GM18909 (cell line): ENCODE measurements at regions not wholly inside any gene's neighbourhood (a gene's known extent, or its start where the extent isn't known, plus 50 kb on each side); places are given as distances from the start of the nearest gene placed in this dataset.

Experiments
- ATAC-seq: cut with Tn5 transposase; IDR thresholded peaks from one replicate; pipeline ENCODE4 v1.9.1; 2021; ENCODE audit warnings: mild to moderate bottlenecking; ENCODE audit not compliant: unreplicated experiment, poor library complexity

DNA sequence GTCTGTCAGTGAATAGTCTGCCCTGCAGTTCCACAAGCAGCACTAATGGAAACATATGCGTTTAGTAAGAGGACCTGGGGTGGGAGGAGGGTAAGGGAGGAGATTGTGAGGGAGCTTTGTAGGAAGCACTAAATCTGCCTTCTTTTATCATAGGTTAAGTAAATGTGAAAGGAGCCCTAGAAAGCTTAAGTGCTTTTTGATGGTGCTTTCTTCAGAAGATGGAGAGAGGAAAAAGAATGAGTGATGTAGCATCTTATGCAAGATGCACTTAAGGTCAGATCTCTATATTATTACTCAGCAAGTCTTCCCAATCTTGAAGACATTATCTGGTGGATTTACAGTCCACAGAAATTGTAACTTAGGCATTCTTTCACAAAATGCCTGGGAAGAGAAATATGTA lies 322.7 kb downstream of the PDHA2 start:
- ATAC-seq, result no peak

DNA sequence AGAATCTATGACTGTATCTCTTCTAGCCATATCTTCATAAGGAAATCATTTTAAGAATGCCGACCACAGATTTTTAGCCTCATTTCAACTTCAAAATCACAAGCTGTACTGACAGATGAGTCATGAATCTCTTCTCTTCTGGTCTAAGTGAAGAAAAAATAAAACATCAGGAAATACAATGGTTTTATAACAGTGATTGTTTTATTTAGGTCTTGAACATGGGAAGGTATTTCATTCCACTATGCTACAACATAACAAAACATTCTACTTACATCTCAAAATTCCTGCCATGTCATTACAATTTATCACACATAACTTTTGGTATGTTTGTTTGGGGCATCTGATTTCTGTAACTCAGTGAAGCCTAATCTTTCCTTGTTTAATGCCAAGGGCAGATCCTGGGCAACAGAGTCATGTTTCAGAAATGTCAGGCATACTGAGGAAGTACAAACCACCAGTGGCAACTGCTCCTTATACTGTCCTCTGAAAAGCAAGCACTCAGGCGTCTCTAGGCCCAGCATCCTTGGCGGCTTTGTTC lies 325.0 kb downstream of the PDHA2 start:
- no peak for ATAC-seq

DNA sequence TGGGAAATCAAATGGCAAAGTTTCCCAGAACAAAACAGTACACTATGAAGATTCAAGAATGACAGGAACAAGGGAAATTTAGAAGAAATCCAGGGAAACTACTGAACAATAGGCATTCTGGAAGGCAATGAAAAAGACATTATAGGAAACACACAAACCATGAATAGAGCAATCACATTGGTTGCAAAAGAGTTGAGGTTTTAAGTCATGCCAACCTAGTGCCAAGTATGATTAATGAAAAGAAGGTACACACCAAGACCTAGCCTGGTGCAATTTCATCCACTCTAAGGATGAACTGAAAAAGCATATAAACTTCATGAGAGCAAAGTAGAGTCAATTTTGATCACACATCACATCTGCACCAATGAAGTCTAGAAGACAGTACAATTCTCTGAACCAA lies 326.9 kb downstream of the PDHA2 start:
- ATAC-seq, result no peak

DNA sequence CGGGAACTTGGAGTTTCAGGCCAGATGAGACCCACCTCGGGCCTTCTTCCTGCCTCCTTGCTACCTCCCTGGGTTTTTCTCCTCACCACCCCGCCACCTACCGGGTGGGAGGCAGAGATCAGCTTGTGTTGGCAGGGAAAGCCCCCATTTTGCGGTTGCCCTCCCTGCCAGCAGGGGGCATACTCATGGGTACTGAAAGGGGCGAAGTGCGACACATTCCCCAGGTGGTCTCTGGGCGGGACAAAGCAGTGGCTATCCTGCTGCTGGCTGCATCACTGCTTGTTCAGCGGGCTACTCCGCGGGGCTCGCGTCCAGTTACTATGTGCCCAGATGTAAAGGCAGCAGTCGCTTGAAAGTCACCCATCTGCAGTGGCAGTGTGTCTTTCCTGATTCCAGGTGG lies 330.3 kb downstream of the PDHA2 start:
- no peak for ATAC-seq

DNA sequence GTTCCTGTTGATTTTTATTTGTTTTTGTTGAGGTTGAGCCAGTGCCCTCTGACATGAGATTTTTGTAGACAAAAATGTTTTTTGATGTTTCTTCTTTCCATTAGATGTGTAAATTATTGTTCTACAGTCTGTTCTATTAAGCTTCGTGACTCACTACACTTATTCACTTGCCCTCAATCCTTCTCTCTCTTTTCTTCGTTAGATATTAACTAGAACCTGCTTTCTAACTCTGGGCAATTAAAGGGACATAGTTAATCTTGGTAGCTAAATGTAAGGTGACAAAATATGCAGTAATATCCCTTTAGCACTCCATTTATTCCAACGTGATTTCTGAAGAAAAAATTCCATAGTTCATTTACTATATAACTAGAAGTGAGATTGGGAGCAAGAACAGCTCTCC lies 333.9 kb downstream of the PDHA2 start:
- ATAC-seq, result no peak

DNA sequence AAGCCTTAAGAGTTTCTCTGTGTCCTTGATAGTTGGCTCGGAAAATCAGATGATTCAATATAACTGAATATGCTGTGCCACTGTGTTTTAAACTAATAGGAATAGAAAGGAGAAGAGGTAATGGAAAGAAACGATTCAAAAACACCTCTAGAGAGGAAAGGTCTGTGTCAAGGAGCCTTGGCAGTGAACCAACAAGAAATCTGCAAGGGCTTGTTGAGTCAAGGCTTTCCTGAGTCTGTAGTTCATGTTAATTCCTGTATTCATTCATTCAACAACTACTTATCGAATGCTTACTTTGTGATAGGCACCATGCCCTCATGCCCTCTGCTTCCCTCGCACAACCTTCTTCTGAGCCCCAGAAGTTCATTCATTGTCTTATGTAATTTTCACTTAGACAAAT lies 336.0 kb downstream of the PDHA2 start:
- ATAC-seq, result no peak

DNA sequence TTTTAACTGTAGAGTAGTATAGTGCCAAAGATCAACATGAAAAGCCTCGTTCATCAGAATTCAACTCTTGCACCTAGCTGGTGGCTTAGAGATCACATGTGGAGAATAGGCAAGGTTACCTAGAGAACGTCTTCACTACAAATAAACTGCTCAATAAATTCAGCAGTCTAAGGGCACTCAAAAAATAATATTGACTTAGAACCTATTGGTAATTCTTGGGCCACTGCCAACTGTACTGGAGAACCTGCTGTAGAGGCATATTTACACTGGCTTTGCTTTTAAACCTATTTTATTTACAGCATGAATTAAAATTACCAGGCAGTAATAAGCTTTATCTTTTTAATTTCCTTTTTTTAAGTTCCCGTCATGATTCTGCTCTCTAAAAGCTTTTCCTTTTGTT lies 343.7 kb downstream of the PDHA2 start:
- ATAC-seq, result no peak

DNA sequence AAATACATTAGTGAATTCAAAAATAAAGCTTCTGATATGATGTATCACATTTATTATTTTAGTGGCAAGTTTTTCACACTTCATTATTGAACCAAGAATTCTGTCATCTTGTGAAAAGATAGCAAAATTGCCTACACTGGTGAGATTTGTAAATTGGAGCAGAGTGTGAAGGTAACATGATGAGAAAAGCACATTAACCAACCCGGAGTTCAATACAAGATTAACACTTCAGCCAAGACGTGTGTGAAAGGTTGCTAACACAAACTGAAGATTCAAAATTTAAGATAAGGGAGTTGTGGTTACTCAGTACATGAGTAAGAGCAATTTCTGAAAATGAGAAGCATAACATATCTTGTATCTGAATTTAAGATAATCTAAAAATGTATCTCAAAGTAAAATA lies 346.7 kb downstream of the PDHA2 start:
- ATAC-seq, result no peak

DNA sequence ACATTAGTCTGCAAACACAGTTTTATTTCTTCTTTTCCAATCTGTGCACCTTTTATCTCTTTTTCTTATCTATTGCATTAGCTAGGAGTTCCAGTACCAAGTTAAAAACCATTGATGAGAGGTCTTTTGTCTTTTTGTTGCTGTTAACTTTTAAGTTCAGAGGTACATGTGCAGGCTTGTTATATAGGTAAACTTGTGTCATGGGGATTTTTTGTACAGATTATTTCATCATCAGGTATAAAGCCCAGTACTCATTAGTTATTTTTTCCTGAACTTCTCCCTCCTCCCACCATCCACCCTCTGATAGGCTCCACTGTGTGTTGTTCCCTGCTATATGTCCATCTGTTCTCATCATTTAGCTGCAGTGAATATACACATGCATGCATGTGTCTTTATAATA lies 349.9 kb downstream of the PDHA2 start:
- no peak for ATAC-seq

DNA sequence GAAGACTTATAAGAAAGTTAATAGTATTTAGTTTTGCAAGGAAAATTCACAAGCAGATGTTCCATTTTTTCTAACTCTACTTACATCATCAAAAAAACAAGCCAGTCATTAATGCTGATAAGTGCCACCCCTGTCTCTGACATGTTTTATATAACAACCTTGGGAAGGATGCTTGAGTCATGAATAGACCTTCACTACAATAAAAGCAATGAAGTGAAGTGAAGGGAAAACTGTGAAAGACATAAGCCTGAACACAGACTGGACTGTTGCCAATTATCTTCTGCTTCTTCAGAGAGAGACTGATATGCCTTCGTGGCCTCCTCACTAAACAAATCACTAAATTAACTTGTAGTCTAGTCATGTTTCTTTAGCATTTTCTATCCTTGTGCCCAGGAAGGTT lies 353.2 kb downstream of the PDHA2 start:
- ATAC-seq, result no peak

DNA sequence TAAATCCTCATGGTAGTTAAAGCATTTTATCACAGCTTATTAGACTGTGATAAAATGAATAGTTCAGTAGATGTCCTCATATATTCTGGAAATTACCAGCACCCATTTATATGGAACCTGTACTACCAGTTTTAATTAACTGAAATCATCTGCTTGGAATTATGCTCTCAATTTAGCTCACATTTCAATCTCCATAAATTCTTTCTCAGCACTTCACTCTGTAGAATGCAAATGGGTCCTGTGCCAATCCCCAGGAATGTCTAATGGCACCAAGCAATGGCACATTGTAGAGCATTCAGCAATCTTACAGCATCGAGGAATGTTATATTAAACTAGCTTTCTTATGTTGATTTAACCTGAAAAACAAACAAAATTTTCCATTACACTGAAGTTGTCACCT lies 355.1 kb downstream of the PDHA2 start:
- ATAC-seq, result no peak

DNA sequence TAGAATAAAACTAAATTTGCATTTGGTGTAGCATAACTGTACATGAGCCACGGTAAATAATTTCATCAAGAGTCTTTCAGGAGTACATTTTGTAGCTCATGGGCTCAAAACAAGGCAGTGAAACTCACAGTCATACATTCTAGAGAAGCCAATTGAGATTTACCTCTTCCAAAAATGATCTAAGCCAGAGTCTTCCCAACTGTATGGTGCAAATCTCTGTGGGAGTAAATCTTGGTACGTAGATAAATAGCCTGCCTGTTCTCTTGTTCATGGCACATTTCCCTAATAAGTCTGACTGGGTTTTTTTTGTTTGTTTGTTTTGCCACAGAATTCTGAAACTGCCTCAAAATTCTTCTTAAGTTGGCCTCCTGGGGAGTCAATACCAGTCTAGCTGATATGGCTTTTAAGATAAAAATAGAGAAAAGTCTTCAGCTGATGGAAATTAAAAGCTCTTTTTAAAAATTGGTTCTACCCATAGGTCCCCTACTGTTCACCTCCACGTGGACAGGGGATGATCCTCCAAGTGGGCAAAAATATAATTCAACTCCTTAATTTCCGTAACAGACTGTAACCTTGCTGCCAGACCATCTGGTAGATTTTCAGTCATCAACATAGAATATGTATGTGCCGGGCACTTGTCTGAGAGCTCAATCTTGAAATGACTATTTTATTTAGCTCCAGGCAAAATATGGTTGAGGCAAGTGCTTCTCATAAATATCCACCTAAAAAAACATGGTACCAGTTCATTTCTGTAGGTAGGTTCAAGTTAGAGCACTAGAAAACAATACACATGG lies 365.4 kb downstream of the PDHA2 start:
- ATAC-seq, result no peak

DNA sequence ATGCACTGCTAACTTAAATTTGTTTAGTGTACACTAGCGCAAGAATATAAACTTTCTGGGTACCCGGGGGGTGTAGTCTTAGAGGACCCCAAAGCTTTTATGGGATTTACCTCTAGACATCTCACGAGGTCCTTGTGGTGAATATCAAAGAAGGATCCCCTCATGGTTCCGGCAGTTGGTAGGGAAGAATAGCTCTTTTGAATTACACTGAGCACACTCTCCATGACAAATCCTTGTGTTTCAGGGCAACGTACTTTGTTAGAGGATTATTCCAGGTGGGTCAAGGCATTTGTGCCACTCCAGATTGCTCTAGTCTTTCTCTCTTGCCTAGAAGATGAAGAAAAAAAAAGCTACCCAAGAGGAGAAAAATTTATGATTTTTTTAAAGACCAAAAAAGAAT lies 387.6 kb downstream of the PDHA2 start:
- no peak for ATAC-seq

DNA sequence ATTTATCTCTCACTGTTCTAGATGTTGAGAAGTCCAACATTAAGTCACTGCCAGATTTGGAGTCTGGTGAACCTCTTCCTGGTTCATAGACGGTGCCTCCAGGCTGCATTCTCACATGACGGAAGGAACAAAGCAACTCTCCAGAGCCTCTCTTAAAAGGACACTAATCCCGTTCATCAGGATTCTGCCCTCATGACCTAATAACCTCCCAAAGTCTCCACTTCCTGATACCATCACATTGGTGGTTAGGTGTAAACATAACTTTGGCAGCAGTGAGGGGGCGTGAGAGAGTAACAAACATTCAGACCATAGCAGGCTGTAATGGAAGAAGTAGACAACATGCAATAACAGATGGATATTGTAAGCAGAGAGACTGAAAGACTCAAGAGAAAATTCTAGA lies 388.6 kb downstream of the PDHA2 start:
- no peak for ATAC-seq

DNA sequence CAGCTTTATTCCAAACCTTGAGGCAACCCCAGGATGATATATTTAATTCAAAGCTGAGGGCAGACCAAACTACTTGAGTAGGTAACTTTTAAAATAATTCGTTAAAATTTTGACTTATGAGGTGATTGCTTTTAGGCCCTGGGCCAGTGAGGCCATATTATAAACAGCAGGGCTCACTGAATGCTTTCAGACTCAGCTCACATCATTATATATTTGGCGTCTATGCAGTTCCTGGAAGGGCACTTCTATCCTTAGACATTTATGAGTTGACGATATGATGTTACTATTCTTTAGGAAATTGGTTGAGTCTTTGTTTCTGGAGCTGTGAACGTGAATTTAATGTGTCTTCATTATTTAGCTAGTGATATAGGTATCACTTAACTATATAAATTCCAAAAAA lies 400.1 kb downstream of the PDHA2 start:
- no peak for ATAC-seq

DNA sequence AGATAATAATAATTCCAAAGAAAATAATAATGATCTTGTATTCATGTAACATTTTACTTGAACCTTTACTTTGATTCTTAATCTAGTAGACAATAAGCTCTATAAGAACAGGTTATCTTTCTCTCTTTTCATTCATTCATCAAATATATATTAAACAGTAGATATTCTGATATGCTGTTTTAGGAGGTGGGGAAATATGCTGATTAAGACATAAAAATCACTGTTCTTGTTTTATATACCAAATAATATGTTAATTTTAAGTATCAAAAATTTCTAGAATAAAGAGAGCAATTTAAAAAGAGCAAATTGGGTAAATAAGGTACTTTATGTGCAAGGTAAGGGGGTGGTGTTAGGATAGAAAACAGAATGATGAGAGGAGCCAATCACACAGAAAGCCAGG lies 401.9 kb downstream of the PDHA2 start:
- no peak for ATAC-seq

DNA sequence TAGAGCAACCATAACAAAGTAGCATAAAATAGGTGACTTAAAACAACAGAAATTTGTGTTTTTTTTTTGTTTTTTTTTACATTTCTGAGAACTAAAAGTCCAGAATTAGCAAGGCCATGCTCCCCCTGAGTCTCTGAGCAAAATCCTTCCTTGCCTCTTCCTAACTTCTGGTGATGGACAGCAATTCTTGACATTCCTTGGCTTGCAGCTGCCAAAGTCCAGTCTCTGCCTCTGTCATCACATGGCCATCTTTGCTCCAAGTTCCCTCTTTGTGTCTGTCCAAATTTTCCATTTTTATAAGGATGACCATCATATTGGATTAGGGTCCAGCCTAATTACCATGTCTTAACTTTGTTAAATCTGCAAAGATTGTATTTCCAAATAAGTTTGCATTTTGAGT lies 407.2 kb downstream of the PDHA2 start:
- ATAC-seq, result no peak

DNA sequence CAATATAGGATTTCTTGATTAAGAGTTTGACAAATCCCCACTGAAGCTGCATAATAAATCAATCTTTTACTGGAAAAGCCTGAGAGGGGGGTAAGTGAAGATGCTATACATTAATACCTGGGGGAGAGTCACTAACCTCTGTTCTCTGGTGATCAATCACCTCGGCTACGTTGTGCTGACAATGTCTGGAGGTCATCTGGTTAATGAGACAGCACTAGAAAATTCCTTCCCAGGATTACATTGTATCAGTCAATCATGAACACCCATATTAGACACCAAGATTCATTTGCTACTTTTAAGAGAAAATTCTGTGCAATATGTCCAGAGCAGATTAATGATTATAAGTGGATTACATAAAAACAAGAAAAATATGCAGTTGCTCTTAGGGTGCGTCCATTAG lies 408.3 kb downstream of the PDHA2 start:
- no peak for ATAC-seq

DNA sequence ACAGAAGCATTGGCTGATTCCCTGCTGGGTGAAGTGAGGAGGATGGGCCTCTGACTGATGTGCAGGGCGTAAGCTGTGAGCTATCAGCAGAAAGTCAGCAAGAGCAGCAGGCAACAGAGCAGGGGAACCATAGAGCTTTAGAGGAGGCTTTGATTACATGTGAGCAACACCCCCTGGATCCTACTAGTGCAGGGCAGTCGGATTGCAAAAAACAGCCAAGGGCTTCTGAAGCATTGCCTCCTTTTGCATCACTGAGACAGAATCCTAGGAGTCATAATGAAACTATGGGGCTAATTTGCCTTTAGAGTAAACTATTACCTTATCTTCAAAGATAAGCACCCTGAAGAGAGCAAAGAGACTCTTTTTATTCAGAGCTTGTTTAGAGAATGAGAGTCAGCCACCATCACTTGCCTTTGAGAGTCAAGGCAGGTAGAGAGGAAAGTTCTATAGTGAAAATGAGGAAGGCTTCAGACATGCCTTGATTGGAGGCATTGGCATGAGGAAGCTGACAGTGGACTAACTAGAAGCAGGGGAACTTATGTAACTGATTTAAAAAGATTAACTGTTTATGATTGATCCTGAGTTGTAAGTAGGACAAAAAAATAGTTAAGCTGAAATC lies 420.3 kb downstream of the PDHA2 start:
- ATAC-seq, result no peak

DNA sequence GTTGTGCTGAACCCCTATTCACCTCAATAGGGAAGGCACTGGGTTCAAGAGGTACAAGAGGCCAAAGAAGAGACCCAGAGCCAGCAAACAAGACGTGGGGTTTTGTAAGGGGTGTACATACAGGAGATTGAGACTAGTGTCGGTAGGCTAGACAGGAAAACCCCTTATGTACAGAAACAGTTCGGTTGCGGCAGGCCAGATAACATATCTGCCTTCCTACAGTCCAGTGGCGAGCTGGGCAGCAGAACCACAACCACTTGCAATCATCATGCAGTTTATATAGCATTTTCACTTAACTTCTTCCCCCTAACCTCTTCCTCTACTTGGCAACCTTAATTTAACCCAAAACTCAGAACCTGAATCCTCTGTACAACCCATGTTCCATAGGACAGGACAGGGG lies 422.2 kb downstream of the PDHA2 start:
- no peak for ATAC-seq

DNA sequence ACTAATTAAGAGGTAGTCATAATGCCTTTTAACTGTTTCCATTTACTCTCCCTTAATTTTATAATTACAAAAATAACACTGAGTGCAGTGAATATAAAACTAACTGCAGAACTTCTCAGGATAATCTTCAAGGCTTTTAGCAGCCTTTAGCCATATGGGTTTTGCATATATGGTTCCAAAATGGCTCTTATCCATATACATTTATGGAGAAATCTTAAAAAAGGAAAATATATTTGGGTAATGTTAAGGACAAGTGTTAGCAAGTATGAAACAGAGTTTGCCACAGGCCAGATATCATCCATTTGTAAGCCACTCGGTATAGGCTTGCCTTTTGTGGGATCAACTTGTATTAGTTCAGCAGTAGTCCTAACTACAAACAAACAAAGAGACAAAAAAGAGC lies 423.4 kb downstream of the PDHA2 start:
- no peak for ATAC-seq

DNA sequence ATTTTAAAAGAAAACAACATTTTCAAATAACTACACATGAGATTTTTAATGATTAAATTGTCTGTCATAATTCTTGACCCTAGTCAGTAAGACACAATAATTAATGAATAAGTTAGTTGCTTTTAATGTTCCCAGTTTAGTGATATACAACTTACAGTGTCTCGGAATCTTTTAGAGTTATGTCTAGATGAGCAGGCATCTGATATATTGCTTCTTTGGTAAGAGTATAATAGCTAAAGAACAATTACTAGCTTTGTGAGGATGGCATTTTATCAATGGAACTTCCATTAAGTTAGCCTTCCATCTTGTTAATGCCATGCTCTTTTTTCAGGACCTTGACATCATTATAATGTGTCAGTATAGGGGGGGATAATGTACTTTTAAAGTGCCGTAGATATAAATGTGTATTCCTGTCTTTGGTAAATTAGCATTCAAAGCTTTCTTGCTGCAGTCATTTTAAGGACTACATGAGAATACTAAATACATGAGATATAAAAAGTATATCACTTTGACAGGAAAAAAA lies 425.1 kb downstream of the PDHA2 start:
- no peak for ATAC-seq
